PC-9 (cell line): ENCODE measurements at regions not wholly inside any gene's neighbourhood (a gene's known extent, or its start where the extent isn't known, plus 50 kb on each side); places are given as distances from the start of the nearest gene placed in this dataset.

ENCODE experiments used
- EZH2 ChIP-seq: fragments of 200-600 bp; sonication (generic); IDR thresholded peaks from 2 replicates; pipeline ENCODE4 v1.8.0; 2017; ENCODE audit warnings: antibody characterized with exemption, low read depth
- TF ChIP-seq, protein P1 (sequence below): fragments of 200-600 bp; sonication (generic); conservative IDR thresholded peaks from 2 replicates; pipeline ENCODE4 v1.6.1; 2017; ENCODE audit warnings: mixed run types, antibody characterized with exemption, mild to moderate bottlenecking, moderate library complexity

GRCh38 chr3:83807511-83807910 is 1151.3 kb upstream of the CADM2 start:
- TF ChIP-seq, protein P1, sequence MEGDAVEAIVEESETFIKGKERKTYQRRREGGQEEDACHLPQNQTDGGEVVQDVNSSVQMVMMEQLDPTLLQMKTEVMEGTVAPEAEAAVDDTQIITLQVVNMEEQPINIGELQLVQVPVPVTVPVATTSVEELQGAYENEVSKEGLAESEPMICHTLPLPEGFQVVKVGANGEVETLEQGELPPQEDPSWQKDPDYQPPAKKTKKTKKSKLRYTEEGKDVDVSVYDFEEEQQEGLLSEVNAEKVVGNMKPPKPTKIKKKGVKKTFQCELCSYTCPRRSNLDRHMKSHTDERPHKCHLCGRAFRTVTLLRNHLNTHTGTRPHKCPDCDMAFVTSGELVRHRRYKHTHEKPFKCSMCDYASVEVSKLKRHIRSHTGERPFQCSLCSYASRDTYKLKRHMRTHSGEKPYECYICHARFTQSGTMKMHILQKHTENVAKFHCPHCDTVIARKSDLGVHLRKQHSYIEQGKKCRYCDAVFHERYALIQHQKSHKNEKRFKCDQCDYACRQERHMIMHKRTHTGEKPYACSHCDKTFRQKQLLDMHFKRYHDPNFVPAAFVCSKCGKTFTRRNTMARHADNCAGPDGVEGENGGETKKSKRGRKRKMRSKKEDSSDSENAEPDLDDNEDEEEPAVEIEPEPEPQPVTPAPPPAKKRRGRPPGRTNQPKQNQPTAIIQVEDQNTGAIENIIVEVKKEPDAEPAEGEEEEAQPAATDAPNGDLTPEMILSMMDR: no peak
- TF ChIP-seq EZH2: no peak
